NCI-H2107 (cell line): ENCODE measurements at regions not wholly inside any gene's neighbourhood (a gene's known extent, or its start where the extent isn't known, plus 50 kb on each side); places are given as distances from the start of the nearest gene placed in this dataset.
"Not testable (repeated sequence)": the region's sequence is repeated elsewhere in the genome, so short reads cannot be mapped to it uniquely, and the experiment has no call there.

Source experiments
- DNase-seq: peaks from one replicate; lab custom pipeline; 2025; lab: John Stamatoyannopoulos, UW

GRCh38 chr11:116373104-116373944, 399.5 kb downstream of the BUD13 start:
- DNase-seq: no peak

- DNase-seq: no peak
Observed at GRCh38 chr11:116371146-116371545, 401.6 kb downstream of the BUD13 start.

GRCh38 chr11:116368784-116369183, 404.0 kb downstream of the BUD13 start:
- DNase-seq: no peak

GRCh38 chr11:116366980-116367645, 405.7 kb downstream of the BUD13 start:
- DNase-seq: no peak

- no peak for DNase-seq
Observed at GRCh38 chr11:116366451-116366850, 406.3 kb downstream of the BUD13 start.

- DNase-seq: not testable (repeated sequence)
Observed at GRCh38 chr11:116364925-116365324, 407.9 kb downstream of the BUD13 start.

GRCh38 chr11:116364348-116364747, 408.4 kb downstream of the BUD13 start:
- no peak for DNase-seq

- DNase-seq: no peak
Observed at GRCh38 chr11:116360221-116360941, 412.4 kb downstream of the BUD13 start.

- no peak for DNase-seq
Observed at GRCh38 chr11:116357784-116358544, 414.8 kb downstream of the BUD13 start.

GRCh38 chr11:116356451-116356850, 416.3 kb downstream of the BUD13 start:
- DNase-seq: no peak

- no peak for DNase-seq
Observed at GRCh38 chr11:116355104-116355503, 417.7 kb downstream of the BUD13 start.

GRCh38 chr11:116353589-116353988, 419.2 kb downstream of the BUD13 start:
- no peak for DNase-seq

- no peak for DNase-seq
Observed at GRCh38 chr11:116352881-116353280, 419.9 kb downstream of the BUD13 start.

- no peak for DNase-seq
Observed at GRCh38 chr11:116348226-116348625, 424.6 kb downstream of the BUD13 start.

GRCh38 chr11:116345575-116345974, 427.2 kb downstream of the BUD13 start:
- DNase-seq: no peak

- no peak for DNase-seq
Observed at GRCh38 chr11:116344601-116345000, 428.2 kb downstream of the BUD13 start.

- no peak for DNase-seq
Observed at GRCh38 chr11:116343270-116343669, 429.5 kb downstream of the BUD13 start.

GRCh38 chr11:116342148-116342547, 430.6 kb downstream of the BUD13 start:
- no peak for DNase-seq

GRCh38 chr11:116339306-116340098, 433.3 kb downstream of the BUD13 start:
- DNase-seq: no peak

GRCh38 chr11:116338500-116338899, 434.3 kb downstream of the BUD13 start:
- DNase-seq: not testable (repeated sequence)

GRCh38 chr11:116336540-116336939, 436.2 kb downstream of the BUD13 start:
- DNase-seq: no peak
